Bronchial epithelial cell (primary cell): ENCODE measurements at regions not wholly inside any gene's neighbourhood (a gene's known extent, or its start where the extent isn't known, plus 50 kb on each side); places are given as distances from the start of the nearest gene placed in this dataset.

ENCODE experiments used
- DNase-seq: peaks from one replicate; pipeline ENCODE4 v3.0.0-alpha.2; 2010; ENCODE audit warnings: low read depth
- FAIRE-seq: peaks from 2 replicates; lab custom pipeline; 2011; peaks lifted over from hg19 to GRCh38; lab: Jason Lieb, UNC
- H3K27me3 ChIP-seq: 2 replicates; pipeline ENCODE4 v1.5.1; 2011; ENCODE audit warnings: low read length; ENCODE audit not compliant: control insufficient read depth, insufficient read depth
- H3K36me3 ChIP-seq: 2 replicates; pipeline ENCODE4 v1.5.1; 2011; ENCODE audit warnings: low read length; ENCODE audit not compliant: control insufficient read depth, insufficient read depth
- H3K4me3 ChIP-seq: 2 replicates; pipeline ENCODE4 v1.5.1; 2011; ENCODE audit warnings: mild to moderate bottlenecking, low read depth, low read length, control low read depth
- TF ChIP-seq, protein P1 (sequence below): IDR thresholded peaks from 2 replicates; pipeline ENCODE4 v1.5.1; 2011; ENCODE audit warnings: mild to moderate bottlenecking, moderate library complexity, low read length, control low read depth, inconsistent platforms; ENCODE audit not compliant: insufficient read depth, severe bottlenecking

DNA sequence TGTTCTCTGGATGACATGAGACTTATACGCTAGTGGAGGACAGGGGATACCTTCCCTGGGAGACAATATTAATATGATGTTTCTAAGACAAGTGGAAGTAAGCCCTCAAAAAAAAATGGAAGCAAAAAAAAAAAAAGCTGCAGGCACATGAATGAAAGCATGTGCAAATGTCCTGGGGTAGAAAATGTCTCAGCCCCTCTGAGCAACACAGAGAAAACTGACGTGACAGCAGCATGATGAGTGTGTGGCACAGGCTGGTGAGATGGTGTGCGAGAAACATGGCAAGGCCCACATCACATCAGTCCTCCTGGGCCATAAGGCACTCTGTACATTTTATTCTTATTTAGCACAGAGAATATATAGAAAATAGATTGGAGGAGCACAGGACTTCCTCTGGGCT is 254.7 kb upstream of the PFKP start:
- Histone ChIP-seq H3K27me3 (no peaks in the 10 kb centered on the region), H3K4me3 (no peak overlapping the region), H3K36me3 (no peaks in the 10 kb centered on the region)
- FAIRE-seq: no peak
- no peak for DNase-seq
- TF ChIP-seq, protein P1, sequence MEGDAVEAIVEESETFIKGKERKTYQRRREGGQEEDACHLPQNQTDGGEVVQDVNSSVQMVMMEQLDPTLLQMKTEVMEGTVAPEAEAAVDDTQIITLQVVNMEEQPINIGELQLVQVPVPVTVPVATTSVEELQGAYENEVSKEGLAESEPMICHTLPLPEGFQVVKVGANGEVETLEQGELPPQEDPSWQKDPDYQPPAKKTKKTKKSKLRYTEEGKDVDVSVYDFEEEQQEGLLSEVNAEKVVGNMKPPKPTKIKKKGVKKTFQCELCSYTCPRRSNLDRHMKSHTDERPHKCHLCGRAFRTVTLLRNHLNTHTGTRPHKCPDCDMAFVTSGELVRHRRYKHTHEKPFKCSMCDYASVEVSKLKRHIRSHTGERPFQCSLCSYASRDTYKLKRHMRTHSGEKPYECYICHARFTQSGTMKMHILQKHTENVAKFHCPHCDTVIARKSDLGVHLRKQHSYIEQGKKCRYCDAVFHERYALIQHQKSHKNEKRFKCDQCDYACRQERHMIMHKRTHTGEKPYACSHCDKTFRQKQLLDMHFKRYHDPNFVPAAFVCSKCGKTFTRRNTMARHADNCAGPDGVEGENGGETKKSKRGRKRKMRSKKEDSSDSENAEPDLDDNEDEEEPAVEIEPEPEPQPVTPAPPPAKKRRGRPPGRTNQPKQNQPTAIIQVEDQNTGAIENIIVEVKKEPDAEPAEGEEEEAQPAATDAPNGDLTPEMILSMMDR: no peak

DNA sequence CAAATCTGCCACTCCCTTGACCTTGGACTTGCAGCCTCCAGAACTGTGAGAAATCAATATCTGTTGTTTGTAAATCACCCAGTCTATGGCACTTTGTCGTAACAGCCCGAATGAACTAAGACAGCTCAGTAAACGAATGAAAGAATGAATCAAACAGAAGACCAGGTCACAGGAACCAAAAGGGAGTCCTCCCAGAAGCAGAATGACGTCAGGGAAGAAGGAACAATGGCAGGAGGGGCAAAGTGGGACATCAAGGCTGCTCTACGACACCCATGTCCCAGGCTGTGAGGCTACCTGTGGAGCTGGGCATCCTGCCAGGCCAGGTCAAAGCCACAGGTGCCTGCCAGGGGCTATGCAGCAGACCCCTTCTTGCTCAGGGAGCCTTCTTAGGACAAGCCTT is 267.2 kb upstream of the PFKP start:
- Histone ChIP-seq H3K36me3 (no peaks in the 10 kb centered on the region), H3K27me3 (no peaks in the 10 kb centered on the region), H3K4me3 (no peak overlapping the region)
- DNase-seq (no peak), FAIRE-seq (no peak)
- TF ChIP-seq, protein P1: no peak

DNA sequence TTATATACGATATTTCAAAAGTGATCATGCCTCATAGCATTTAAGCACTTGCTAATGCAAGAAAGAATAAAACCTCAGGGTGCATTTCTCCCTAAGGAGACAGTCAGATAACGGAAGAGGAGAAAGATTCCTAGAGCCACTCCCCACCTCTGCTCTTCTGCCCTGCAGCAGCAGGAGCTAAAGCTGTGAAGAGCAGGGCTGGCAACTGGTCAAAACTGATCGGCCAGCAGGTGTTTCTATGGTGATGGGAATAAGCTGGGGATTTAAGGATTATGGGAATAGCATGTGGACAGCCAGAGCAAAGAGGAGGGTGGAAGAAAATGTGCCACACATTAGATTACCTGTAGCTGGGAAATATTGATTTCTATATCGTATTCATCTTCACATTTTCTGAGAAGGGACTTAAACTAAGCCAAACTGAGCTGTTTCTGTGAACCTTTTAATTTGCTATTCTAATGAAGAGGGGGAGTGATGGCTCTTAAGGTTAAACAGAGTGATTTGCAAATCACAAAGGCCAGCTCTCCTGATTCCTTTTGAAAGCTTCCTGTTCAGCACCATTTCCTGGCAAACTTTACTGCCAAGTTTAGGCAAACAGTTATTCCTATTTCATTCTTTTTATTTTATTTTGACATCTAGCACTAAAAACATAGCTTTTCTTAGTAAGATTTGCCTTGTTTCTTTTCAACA is 268.9 kb upstream of the PFKP start:
- Histone ChIP-seq H3K4me3 (no peak overlapping the region), H3K36me3 (no peaks in the 10 kb centered on the region), H3K27me3 (no peaks in the 10 kb centered on the region)
- no peak for FAIRE-seq
- TF ChIP-seq, protein P1: no peak
- DNase-seq: no peak

DNA sequence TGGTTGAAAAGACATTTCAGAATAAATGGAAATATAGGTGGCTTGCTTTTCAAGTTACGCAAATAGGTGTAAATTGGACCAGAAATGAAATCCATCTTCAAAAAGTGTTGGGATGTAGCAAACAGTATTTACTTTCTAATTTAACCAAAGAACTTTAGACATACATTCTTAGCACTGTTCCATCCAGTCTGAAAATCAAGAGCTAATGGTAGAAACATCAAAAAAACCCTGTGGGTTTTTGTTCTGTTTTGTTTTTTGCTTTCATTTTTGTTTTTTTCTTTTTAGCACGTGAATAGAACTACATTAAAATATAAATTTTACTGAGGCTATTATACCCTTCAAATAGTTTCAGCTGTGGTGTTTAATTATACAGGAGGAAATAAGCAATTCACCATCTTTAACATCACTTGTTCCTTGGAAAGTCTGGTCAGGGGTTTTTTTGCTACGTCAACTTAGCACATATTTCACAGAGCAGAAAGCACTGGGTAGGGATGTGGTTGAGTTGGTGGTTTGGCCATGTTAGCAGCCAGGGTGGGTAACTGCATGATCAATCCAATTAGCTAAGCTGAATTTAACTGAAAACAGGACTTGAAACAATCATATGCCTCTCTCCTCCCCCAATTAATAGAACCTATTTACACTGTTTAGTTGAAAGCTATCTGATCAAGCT is 275.4 kb upstream of the PFKP start:
- Histone ChIP-seq H3K4me3 (no peak overlapping the region), H3K36me3 (no peaks in the 10 kb centered on the region), H3K27me3 (no peaks in the 10 kb centered on the region)
- FAIRE-seq (no peak), DNase-seq (no peak)
- TF ChIP-seq, protein P1: no peak

DNA sequence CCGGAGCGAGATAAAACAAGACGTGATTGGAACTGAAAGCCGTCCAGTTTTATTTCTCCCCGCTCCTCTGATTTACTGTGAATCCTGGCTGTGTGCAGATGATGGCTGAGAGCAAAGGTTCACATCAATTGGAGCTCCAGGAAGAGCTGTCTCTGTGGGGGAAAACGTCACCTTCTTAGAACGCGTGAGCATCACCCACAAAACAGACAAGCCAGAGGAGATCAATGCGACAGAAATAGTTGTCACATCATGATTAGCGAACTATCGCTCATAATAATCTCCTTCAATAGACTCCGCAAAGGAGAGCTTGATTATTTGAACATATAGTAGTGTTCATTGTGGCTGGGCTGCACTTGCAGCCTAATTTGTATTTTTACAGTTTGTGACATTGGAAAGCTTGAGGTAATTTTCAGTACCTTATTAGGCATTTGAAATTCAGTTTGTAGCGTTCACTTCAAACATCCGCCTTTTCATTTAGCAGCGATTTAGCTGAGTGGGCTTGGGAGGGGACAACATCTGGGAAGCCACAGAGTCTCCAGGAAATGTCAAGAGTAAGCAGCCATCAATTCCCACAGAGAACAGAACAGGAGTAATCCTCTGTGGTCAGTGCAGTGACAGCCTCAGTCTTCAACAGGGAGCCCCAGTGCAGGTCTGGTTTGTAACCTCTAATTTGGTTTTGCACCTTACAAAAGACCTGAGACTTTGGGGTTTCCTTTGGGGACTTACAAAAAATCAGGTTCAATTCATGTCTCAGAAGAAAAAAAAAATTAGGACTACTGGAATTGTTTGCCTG is 276.8 kb upstream of the PFKP start:
- no peak for FAIRE-seq

More for the DNA sequence above, 276.8 kb upstream of the PFKP start:
- DNase-seq: no peak
- Histone ChIP-seq H3K36me3 (no peaks in the 10 kb centered on the region), H3K27me3 (no peaks in the 10 kb centered on the region), H3K4me3 (no peak overlapping the region)
- TF ChIP-seq, protein P1: no peak
